Neural progenitor cell (in vitro differentiated cells): ENCODE measurements at regions not wholly inside any gene's neighbourhood (a gene's known extent, or its start where the extent isn't known, plus 50 kb on each side); places are given as distances from the start of the nearest gene placed in this dataset.

Experiments
- DNase-seq: peaks from one replicate; pipeline ENCODE4 v3.0.0-alpha.2; 2016; ENCODE audit warnings: low spot score
- H2AFZ ChIP-seq: fragments of 200-600 bp; sonication (generic); replicated peaks from 2 replicates; pipeline ENCODE4 v1.6.1; 2016; ENCODE audit warnings: antibody characterized with exemption
- H3F3A ChIP-seq: fragments of 200-600 bp; sonication (generic); 2 replicates; pipeline ENCODE4 v1.6.1; 2016; ENCODE audit warnings: antibody characterized with exemption, low read depth
- H3K27ac ChIP-seq: fragments of 200-600 bp; sonication (generic); 2 replicates; pipeline ENCODE4 v1.5.1; 2016; ENCODE audit warnings: mild to moderate bottlenecking
- H3K27me3 ChIP-seq: fragments of 200-600 bp; sonication (generic); 2 replicates; pipeline ENCODE4 v1.6.1; 2016; ENCODE audit warnings: mild to moderate bottlenecking, moderate library complexity
- H3K36me3 ChIP-seq: fragments of 200-600 bp; sonication (generic); 2 replicates; pipeline ENCODE4 v1.5.1; 2016
- H3K4me1 ChIP-seq: fragments of 200-600 bp; sonication (generic); 2 replicates; pipeline ENCODE4 v1.6.1; 2016; ENCODE audit warnings: mixed run types
- H3K4me2 ChIP-seq: fragments of 200-600 bp; sonication (generic); 2 replicates; pipeline ENCODE4 v1.6.1; 2016
- H3K4me3 ChIP-seq: fragments of 200-600 bp; sonication (generic); 2 replicates; pipeline ENCODE4 v1.5.1; 2016
- H3K79me2 ChIP-seq: fragments of 200-600 bp; sonication (generic); 2 replicates; pipeline ENCODE4 v1.6.1; 2016; ENCODE audit warnings: low read depth
- H3K9ac ChIP-seq: fragments of 200-600 bp; sonication (generic); 2 replicates; pipeline ENCODE4 v1.6.1; 2016
- H3K9me3 ChIP-seq: fragments of 200-600 bp; sonication (generic); 2 replicates; pipeline ENCODE4 v1.5.1; 2016; ENCODE audit warnings: low read depth
- H4K20me1 ChIP-seq: fragments of 200-600 bp; sonication (generic); 2 replicates; pipeline ENCODE4 v1.6.1; 2016; ENCODE audit warnings: low read depth
- H3K27ac Mint-ChIP-seq: 3 replicates; pipeline ENCODE4 v1.8.0; 2021; ENCODE audit warnings: mixed read lengths
- H3K27me3 Mint-ChIP-seq: 2 replicates; pipeline ENCODE4 v1.8.0; 2022; ENCODE audit warnings: low read depth, mild to moderate bottlenecking, inconsistent platforms, moderate library complexity, mixed read lengths; ENCODE audit not compliant: insufficient read depth
- H3K36me3 Mint-ChIP-seq: 3 replicates; pipeline ENCODE4 v1.8.0; 2021; ENCODE audit warnings: mixed read lengths
- H3K4me1 Mint-ChIP-seq: 3 replicates; pipeline ENCODE4 v1.8.0; 2021; ENCODE audit warnings: mixed read lengths
- H3K4me3 Mint-ChIP-seq: 3 replicates; pipeline ENCODE4 v1.8.0; 2021; ENCODE audit warnings: mild to moderate bottlenecking, moderate library complexity, mixed read lengths
- H3K9me3 Mint-ChIP-seq: 3 replicates; pipeline ENCODE4 v1.8.0; 2020; ENCODE audit warnings: mixed read lengths
- EZH2 ChIP-seq: fragments of 200-600 bp; sonication (generic); IDR thresholded peaks from 2 replicates; pipeline ENCODE4 v1.6.1; 2017; ENCODE audit warnings: antibody characterized with exemption, mild to moderate bottlenecking, moderate library complexity
- EZH2phosphoT487 ChIP-seq: fragments of 200-600 bp; sonication (generic); IDR thresholded peaks from 2 replicates; pipeline ENCODE4 v1.6.1; 2017; ENCODE audit warnings: antibody characterized with exemption
- TF ChIP-seq, protein P1 (sequence below): fragments of 200-600 bp; sonication (generic); IDR thresholded peaks from 2 replicates; pipeline ENCODE4 v1.5.1; 2017; ENCODE audit warnings: antibody characterized with exemption, mild to moderate bottlenecking

DNA sequence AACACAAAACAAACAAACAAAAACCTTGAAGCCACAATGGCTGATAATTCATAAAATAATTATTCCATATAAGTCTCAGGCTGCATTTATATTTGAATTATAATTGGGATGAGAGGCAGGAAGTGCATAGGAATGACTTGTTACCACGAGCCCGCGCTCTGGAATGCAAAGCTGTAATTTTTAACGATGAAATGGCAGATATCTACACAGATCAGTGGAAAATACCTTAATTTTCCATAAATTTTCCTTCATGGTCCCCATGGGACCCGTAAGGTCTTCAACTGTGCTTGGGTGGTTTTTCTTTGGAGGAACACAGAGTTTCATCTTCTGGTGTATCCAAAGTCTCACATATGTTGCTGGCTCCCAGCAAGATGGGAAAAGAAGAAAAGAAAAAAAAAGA, 226.8 kb downstream of the SHOX start:
- no peak overlapping the region for H3K27ac ChIP-seq
- H3K36me3 ChIP-seq: no peaks in the 10 kb centered on the region
- no peaks in the 10 kb centered on the region for H3K27me3 ChIP-seq
- no peaks in the 10 kb centered on the region for H3K4me1 ChIP-seq
- no peak overlapping the region for H2AFZ ChIP-seq
- no peak overlapping the region for H3K4me2 ChIP-seq
- Mint-ChIP-seq H3K27ac (no peak overlapping the region), H3K36me3 (no peaks in the 10 kb centered on the region), H3K4me1 (peaks cover 7% of the 10 kb centered on the region), H3K4me3 (no peak overlapping the region), H3K9me3 (no peaks in the 10 kb centered on the region), H3K27me3 (no peaks in the 10 kb centered on the region)
- no peaks in the 10 kb centered on the region for H4K20me1 ChIP-seq
- no peaks in the 10 kb centered on the region for H3K79me2 ChIP-seq
- H3F3A ChIP-seq: no peaks in the 10 kb centered on the region
- H3K9me3 ChIP-seq: no peaks in the 10 kb centered on the region
- TF ChIP-seq, protein P1, sequence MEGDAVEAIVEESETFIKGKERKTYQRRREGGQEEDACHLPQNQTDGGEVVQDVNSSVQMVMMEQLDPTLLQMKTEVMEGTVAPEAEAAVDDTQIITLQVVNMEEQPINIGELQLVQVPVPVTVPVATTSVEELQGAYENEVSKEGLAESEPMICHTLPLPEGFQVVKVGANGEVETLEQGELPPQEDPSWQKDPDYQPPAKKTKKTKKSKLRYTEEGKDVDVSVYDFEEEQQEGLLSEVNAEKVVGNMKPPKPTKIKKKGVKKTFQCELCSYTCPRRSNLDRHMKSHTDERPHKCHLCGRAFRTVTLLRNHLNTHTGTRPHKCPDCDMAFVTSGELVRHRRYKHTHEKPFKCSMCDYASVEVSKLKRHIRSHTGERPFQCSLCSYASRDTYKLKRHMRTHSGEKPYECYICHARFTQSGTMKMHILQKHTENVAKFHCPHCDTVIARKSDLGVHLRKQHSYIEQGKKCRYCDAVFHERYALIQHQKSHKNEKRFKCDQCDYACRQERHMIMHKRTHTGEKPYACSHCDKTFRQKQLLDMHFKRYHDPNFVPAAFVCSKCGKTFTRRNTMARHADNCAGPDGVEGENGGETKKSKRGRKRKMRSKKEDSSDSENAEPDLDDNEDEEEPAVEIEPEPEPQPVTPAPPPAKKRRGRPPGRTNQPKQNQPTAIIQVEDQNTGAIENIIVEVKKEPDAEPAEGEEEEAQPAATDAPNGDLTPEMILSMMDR: no peak
- TF ChIP-seq EZH2phosphoT487 (no peak), EZH2 (no peak)
- no peak overlapping the region for H3K4me3 ChIP-seq
- no peak for DNase-seq
- no peak overlapping the region for H3K9ac ChIP-seq

DNA sequence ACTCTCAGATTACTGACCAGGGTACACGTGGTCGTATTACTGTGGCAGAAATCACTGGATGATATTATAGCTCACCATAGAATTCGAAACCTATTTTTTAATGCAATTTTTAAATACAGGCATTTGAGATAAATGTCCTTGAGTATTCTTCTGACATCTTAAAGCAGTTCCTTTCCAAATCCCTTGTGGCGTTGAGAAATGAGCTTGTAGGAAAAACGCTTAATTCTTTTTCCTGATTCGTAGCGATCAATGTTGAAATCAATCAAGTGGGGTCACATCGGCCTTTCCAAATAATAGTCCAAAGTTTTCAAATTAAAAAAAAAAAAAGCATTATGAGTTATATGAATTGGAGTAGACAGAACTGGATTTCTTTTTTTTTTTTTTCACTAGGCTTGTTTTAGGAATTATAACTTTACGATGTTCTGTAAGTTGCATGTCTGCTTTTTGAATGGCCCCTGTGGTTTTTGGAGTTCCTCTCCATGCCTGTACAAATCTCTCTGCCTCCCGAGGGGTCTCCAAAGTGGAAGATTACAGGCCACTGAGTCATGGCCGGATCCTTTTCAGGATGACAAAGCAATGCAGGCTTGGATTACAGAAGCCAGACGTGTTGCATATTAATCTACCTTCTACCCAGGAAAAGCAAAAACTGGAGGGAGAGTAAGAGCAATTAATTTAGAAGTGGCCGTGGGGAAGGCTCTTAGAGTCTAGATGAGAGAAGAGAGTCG, 226.1 kb downstream of the SHOX start:
- Mint-ChIP-seq H3K27me3 (no peaks in the 10 kb centered on the region), H3K9me3 (no peaks in the 10 kb centered on the region), H3K27ac (no peak overlapping the region), H3K36me3 (no peaks in the 10 kb centered on the region), H3K4me3 (no peak overlapping the region), H3K4me1 (peaks cover 7% of the 10 kb centered on the region)
- Histone ChIP-seq H3K4me1 (no peaks in the 10 kb centered on the region), H3K9me3 (no peaks in the 10 kb centered on the region), H4K20me1 (no peaks in the 10 kb centered on the region), H3K4me2 (no peak overlapping the region), H3K79me2 (no peaks in the 10 kb centered on the region), H3K4me3 (no peak overlapping the region), H2AFZ (no peak overlapping the region), H3K36me3 (no peaks in the 10 kb centered on the region), H3F3A (no peaks in the 10 kb centered on the region), H3K27ac (no peak overlapping the region), H3K27me3 (no peaks in the 10 kb centered on the region), H3K9ac (no peak overlapping the region)
- TF ChIP-seq EZH2: no peak
- TF ChIP-seq, protein P1: no peak
- no peak for DNase-seq

DNA sequence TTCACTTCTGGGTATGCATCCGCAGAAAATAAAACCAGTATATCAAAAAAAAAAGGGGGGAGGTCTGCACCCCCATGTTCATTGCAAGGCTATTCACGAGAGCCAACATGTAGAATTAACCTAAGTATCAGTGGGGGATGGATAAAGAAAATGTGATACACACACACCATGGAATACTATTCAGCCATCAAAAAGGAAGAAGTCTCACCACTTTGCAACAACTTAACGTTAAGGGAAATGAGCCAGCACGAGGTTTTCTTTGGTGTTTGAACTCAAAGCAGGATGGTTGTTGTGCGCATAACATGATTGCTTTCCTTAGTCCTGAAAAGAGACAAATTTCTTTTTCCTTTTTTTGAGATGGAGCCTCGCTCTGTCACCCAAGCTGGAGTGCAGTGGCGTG, 222.7 kb downstream of the SHOX start:
- Mint-ChIP-seq H3K4me3 (no peak overlapping the region), H3K4me1 (peaks cover 20% of the 10 kb centered on the region), H3K9me3 (no peaks in the 10 kb centered on the region), H3K27ac (no peak overlapping the region), H3K36me3 (no peaks in the 10 kb centered on the region), H3K27me3 (peaks cover 3% of the 10 kb centered on the region)
- H4K20me1 ChIP-seq: no peaks in the 10 kb centered on the region
- H3K9ac ChIP-seq: no peak overlapping the region
- TF ChIP-seq, protein P1: no peak
- TF ChIP-seq EZH2: no peak
- no peak for TF ChIP-seq EZH2phosphoT487
- H3K4me3 ChIP-seq: no peak overlapping the region
- peaks cover 4% of the 10 kb centered on the region for H3F3A ChIP-seq
- no peaks in the 10 kb centered on the region for H3K27me3 ChIP-seq
- H3K4me2 ChIP-seq: no peak overlapping the region
- DNase-seq: no peak
- no peak overlapping the region for H3K27ac ChIP-seq
- no peaks in the 10 kb centered on the region for H3K79me2 ChIP-seq
- H3K36me3 ChIP-seq: no peaks in the 10 kb centered on the region
- H2AFZ ChIP-seq: no peak overlapping the region
- H3K9me3 ChIP-seq: no peaks in the 10 kb centered on the region
- H3K4me1 ChIP-seq: peaks cover 4% of the 10 kb centered on the region
